Urothelium cell line (cell line): ENCODE measurements at regions not wholly inside any gene's neighbourhood (a gene's known extent, or its start where the extent isn't known, plus 50 kb on each side); places are given as distances from the start of the nearest gene placed in this dataset.
A peak's percentile ranks its signal among the peaks of the same experiment; 100 is the strongest.

Experiments
- DNase-seq: peaks from one replicate; pipeline ENCODE4 v3.0.0; 2011; ENCODE audit warnings: low spot score, mixed read lengths
- FAIRE-seq: peaks from 2 replicates; lab custom pipeline; 2011; peaks lifted over from hg19 to GRCh38; lab: Jason Lieb, UNC

DNA sequence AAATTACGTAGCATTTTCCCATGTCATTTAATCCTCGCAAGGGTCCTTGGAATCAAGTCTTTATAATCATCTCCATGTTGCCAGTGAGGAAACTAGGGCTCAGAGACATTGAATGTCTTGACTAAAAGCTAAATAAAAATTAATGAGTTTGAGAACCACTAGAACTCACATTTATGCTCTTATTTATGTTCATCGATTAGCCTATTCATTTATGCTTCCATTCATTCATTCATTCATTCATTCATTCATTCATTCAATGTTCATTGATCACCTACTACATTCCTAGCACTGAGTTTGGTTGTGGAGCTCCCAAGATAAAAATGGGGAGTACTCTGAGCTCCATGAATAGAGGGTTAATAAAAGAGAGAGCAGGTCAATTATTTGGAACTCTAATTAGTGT lies 59.7 kb downstream of the KCNA1 start:
- FAIRE-seq (no peak), DNase-seq (no peak)

DNA sequence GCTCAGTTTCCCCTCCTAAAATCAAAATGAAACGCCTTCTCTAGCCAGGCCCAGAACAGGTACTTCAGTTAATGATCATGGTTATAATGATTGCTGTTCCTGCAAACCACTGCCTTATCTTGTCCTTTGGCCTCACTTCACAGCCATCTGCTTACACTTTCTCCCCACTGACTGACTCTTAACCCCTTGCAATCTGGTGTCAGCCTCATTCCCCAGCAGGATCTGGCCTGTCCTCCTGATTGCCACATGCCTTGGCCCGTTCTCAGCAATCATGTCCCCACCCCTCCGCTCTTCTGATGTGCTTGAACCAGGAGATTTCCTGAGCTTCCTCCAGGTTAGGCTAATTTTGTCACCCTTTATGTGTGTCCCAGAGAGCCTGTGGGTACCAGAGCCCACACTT lies 64.5 kb downstream of the KCNA1 start:
- DNase-seq (no peak), FAIRE-seq (no peak)

DNA sequence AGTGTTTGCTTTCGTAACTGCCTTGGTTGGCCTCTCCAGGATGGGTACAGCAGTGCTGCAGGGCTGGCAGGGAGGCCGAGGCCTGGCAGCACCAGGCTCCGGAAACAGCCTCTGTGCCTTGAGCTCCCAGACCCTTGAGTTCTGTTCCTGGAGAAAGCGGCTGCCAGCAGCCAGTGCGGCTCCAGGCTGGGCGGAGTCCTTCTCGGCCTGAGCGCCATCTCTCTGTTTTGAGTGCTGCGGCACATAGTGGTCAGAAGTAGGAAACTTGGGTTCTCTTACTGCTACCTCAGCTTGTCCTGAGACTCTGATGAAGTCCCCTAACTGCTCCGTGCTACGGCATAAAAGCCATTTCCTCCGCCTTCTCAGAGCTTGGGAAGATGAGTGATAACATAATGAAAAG lies 65.9 kb downstream of the KCNA1 start:
- peak; percentile 56 for DNase-seq
- no peak for FAIRE-seq

- DNase-seq (no peak), FAIRE-seq (no peak)
Measured at GRCh38 chr12:4977102-4977501, 66.6 kb upstream of the KCNA5 start.

DNA sequence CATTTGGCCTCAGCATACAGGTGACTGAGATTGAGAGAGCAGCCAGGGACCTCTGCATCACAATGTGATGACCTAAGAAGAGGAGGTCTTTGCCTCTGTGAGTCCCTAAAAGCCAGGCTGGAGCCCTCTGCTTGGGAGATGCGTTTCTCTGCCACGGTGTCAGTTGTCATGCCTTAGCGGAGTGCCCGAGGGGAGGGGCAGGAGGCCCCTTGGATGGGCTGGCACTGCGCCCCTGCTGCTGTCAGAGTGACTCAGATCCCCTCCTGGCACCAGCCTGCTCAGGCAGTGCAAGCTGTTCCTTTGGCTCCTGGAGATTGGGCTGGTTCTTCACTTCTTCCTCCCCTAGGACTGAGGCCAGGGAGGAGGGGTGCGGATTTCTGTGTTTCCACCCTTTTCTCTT lies 64.9 kb upstream of the KCNA5 start:
- FAIRE-seq (no peak), DNase-seq (peak; percentile 54)

DNA sequence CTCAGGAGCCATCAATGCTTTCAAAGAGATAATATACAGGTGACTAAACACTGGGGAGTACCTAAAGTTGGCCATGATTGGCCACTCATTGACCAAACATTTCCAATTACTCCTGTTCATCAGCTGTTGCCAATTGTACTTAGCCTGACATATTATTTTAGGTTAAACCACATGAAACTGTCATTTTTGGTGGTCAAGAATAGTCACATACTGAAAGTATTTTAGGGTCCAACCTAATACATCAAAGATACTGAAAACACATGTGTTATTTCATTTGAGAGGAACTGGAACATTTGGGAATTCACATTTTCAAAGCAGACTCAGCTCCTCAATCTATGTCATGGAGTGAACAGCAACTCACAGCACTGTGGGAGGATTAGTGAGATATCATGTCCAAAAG lies 63.9 kb upstream of the KCNA5 start:
- DNase-seq (no peak), FAIRE-seq (no peak)

DNA sequence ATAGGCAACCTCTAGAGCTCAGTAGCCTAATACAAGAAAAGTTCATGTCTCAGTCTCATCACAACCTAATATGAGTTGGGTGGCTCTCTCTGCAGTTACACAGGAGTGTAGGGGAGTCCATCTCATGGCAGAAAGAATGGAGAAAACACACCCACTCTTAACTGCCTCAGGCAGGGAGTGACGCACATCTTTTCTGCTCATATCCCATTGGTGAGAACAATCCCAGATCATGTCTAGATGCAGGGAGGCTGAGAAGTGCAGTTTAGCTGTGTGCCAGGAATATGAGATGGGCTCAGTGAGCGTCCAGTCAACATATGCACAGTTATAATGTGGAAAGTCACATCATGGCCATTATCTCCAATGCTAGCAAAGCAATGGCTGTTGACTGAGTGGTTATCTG lies 59.3 kb upstream of the KCNA5 start:
- DNase-seq (no peak), FAIRE-seq (peak; percentile 94)

- DNase-seq = no peak
- peak; percentile 56 for FAIRE-seq
Measured at GRCh38 chr12:4984971-4985370, 58.7 kb upstream of the KCNA5 start.

DNA sequence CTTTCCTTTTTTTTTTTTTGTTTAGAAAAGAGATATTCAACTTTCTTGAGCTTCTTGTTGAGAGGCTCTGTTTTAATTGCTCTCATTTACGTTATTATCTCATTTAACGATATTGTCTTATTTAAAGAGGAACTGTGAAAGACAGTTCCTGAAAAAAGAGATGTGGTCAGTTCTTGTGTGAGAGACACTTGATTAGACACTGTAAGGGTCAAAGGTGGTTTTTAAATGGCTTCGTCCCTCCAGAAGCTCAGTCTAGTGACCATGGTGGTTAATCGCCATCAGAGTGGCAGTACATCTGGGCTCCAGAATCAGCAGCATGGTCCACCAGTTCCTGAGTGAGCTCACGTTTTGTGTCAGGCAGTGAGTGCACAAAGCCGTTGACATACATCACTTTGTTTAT lies 57.9 kb upstream of the KCNA5 start:
- peak; percentile 82 for FAIRE-seq
- DNase-seq = no peak

DNA sequence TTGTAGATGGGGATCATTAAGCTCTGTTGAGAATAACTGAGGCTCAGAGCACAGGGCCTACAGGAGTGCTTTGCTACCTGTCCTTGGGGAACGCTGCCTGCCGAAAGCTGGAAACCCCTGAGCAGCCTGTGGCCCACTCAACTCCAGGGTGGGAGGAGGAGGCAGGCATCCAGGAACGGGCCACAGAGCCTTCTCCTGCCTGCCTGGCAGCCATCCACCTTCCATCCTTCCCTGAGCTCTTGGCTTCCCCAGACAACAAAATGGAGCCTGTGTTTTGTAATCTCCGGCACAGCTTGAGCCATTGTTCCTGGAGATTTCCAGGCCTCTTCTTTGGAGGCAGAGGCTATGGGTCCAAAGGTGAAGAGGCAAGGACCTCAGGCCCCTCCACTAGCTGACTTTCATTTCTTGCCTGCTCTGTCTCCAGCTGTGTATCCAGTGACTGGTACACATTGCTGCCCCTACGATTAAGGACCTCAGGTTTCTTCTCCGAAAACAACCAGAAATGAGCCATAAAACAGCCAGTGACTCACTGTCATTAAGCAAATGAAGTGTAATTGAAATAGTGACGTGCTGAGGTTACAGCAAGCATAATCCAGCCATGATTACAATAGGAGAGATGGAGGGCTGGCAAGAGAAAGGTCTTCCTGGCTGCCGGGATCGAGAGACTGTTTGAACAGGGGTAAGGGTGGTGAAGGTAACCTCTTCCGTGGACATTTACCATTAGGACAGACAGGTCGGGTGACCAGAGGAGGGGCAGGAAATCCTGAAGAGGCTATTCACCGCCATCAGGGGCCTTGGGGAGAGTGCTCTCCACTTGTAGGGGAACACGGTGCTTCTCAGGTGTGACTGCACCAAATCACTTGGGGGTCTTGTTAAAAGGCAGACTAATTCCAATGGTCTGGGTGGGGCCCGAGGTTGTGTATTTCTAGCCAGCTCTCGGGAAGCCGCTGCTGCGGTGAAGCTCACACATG lies 56.3 kb upstream of the KCNA5 start:
- peak; percentile 61 for FAIRE-seq
- DNase-seq = no peak

GRCh38 chr12:4991373-4991772 lies 52.3 kb upstream of the KCNA5 start:
- FAIRE-seq = peak; percentile 98

GRCh38 chr12:4991801-4992200 lies 51.9 kb upstream of the KCNA5 start:
- no peak for DNase-seq
- FAIRE-seq = no peak

More at GRCh38 chr12:4991373-4991772, 52.3 kb upstream of the KCNA5 start:
- DNase-seq = no peak

DNA sequence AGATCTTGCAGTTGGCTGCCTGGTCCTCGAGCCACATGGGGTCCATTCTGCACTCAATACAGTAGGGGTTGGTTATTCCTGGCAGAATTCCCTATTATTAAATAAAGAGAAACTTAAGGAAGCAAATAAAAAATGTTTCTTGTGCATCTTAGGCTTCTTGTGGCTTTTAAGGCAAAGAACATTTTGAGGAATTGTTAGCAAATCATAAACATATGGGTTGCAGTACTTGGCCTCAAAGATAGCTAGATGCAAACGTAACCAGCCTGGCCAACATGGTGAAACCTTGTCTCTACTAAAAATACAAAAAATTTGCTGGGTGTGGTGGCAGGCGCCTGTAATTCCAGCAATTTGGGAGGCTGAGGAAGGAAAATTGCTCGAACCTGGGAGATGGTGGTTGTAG lies 50.8 kb upstream of the KCNA5 start:
- no peak for DNase-seq
- no peak for FAIRE-seq
